ENCODE measurements at regions not wholly inside any gene's neighbourhood (a gene's known extent, or its start where the extent isn't known, plus 50 kb on each side); places are given as distances from the start of the nearest gene placed in this dataset.

- FAIRE-seq (no peak), DNase-seq (ENCODE audit: extremely low spot score, insufficient read length, low read depth) (no peak)
Measured at GRCh38 chr5:92514896-92515295, 1066.1 kb downstream of the NR2F1-AS1 start.

DNA sequence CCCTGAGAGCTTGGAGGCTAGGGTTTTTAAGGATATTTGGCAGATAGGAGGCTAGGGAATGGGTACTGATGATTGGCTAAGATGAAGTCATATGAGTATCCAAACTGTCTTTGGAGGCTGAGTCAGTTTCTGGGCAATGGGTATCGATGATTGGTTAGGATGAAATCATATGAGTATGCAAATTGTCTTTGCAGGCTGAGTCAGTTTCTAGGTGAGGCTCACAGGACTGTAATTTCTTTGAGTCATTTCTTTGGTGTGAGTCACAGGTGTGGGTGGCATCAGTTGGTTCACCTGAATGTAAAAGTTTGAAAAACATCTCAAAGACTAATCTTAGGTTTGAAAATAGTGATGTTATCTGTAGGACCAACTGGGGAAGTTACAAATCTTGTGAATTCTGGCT, 1068.0 kb downstream of the NR2F1-AS1 start:
- FAIRE-seq (no peak), DNase-seq (ENCODE audit: extremely low spot score, insufficient read length, low read depth) (no peak)

- DNase-seq (ENCODE audit: extremely low spot score, insufficient read length, low read depth): no peak
- no peak for FAIRE-seq
Measured at GRCh38 chr5:92508271-92508670, 1072.7 kb downstream of the NR2F1-AS1 start.

- no peak for DNase-seq (ENCODE audit: extremely low spot score, insufficient read length, low read depth)
Measured at GRCh38 chr5:92505925-92506324, 1075.1 kb downstream of the NR2F1-AS1 start.

GRCh38 chr5:92505145-92505544, 1075.9 kb downstream of the NR2F1-AS1 start:
- no peak for FAIRE-seq

More at GRCh38 chr5:92505925-92506324, 1075.1 kb downstream of the NR2F1-AS1 start:
- no peak for FAIRE-seq

DNA sequence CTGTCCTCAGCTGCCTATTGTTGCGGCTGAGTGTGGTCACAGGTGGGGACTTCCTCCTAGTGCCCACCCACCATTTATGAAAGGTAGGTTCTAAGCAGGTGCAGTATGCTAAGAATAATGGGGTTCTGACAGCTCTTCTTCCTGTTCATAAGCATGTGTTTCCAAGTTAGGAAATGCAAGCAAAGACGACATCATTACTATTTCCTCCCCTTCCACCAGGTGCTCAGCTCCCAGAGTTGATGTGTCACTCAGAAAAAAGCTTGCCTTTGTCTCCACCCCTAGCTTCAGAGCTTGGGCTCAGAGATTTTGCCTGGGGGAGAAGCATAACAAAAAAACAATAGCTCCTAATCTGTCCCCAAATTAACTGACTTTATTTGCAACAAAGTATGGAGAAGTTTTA, 1076.7 kb downstream of the NR2F1-AS1 start:
- FAIRE-seq (no peak), DNase-seq (ENCODE audit: extremely low spot score, insufficient read length, low read depth) (no peak)

More at GRCh38 chr5:92505145-92505544, 1075.9 kb downstream of the NR2F1-AS1 start:
- DNase-seq (ENCODE audit: extremely low spot score, insufficient read length, low read depth): no peak

DNA sequence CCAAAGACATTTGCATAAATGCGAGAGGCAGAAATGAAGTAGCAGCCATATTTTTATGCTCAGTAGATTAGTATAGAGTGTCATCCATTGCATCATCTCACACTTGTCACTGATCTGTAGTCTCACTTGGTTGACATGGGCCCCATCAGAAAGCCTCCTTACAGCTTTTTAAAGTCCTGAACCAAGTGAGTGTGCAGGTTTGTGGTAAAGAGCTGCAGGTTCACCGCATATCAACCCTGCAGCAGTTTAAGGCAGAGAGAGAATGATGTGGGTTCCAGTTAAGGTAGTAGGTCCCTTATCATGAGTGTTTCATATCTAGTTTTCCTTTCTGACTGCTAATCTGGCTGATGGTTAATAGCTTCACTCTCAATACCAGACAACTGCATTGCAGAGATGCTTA, 1080.3 kb downstream of the NR2F1-AS1 start:
- DNase-seq (ENCODE audit: extremely low spot score, insufficient read length, low read depth) (no peak), FAIRE-seq (no peak)

DNA sequence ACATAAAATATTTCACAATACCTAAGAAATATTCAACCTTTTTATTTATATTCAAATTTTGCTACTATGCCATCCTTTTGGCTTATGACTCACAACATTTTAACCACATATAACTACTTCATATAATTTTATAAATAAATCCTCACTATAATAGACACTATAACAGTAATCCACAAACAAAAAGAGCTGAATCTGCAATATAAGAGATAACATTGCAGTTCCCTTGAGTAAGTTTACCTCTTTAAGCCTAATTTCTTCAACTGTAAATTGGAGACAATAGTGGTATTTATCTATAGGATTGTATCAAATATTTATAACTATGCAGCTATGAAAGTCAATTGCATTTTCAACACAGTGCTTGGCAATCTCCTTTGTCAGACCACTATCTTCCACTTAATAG, 1084.5 kb downstream of the NR2F1-AS1 start:
- no peak for DNase-seq (ENCODE audit: extremely low spot score, insufficient read length, low read depth)
- FAIRE-seq: no peak

GRCh38 chr5:92494508-92494907, 1086.5 kb downstream of the NR2F1-AS1 start:
- FAIRE-seq (no peak), DNase-seq (ENCODE audit: extremely low spot score, insufficient read length, low read depth) (no peak)

GRCh38 chr5:92492908-92493307, 1088.1 kb downstream of the NR2F1-AS1 start:
- DNase-seq (ENCODE audit: extremely low spot score, insufficient read length, low read depth) (no peak), FAIRE-seq (no peak)

DNA sequence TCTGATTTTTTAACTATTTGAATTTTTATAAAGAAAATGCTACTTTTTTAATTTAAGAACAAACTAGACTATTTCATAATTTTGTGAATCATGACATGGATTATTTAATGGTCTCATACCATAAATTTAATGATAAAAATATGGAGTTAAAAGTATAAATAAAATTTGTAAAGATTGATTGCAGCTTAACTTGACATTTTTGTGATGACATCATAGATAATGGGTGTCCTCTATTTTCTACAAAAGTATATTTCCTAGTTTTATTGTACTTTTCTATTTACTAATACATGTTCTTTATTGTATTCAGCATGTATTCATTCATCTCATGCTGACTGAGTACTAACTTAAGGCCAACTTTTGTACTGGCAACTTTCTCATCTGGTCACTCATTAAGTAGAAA, 1096.5 kb downstream of the NR2F1-AS1 start:
- FAIRE-seq: no peak
- no peak for DNase-seq (ENCODE audit: extremely low spot score, insufficient read length, low read depth)

DNA sequence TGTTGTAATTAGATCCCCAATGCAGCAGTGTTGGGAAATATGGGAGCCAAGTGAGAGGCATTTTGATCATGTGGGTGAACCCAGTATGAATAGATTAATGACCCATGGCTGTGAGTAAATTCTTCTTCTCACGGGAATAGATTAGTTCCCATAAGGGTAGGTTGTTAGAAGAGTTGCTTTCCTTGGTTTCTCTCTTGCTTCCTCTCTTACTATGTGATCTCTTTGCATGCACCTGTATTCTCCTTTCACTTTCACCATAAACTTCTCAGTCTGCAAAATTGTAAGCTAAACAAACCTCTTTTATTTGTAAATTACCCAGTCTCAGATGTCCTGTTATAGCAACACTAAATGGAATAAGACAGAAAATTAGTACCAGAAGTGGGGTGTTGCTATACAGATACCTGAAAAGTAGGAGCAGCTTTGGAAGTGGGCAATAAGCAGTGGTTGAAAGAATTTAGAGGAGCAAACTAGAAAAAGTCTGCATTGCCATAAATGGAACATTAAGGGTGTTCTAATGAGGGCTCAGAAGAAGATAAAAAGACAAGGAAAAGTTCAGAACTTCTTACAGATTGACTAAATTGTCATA, 1090.0 kb upstream of the ARRDC3 start:
- FAIRE-seq (no peak), DNase-seq (ENCODE audit: extremely low spot score, insufficient read length, low read depth) (no peak)

- FAIRE-seq: no peak
- DNase-seq (ENCODE audit: extremely low spot score, insufficient read length, low read depth): no peak
Measured at GRCh38 chr5:92471861-92472260, 1088.7 kb upstream of the ARRDC3 start.

DNA sequence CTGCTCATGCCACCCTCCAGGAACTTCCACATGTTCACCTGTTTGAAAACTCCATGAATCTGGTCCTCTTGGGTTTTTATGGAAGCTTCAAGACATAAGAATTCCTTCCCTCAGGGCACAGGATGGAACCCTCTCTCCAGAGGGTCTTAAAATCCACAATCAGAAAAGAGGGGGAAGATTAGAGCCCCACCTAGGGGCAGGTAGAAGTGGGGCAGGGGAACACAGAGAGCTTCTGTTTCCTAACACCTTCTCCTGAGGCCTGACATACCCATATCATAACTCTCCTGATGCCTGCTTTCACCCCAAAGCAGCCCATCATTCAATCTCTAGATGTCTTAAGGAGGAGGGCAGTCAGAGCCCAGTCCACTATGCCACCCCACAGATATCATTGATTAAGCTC, 1087.7 kb upstream of the ARRDC3 start:
- no peak for FAIRE-seq

GRCh38 chr5:92468295-92468694, 1085.2 kb upstream of the ARRDC3 start:
- no peak for FAIRE-seq
- DNase-seq (ENCODE audit: extremely low spot score, insufficient read length, low read depth): no peak

More for the DNA sequence above, 1087.7 kb upstream of the ARRDC3 start:
- DNase-seq (ENCODE audit: extremely low spot score, insufficient read length, low read depth): no peak

DNA sequence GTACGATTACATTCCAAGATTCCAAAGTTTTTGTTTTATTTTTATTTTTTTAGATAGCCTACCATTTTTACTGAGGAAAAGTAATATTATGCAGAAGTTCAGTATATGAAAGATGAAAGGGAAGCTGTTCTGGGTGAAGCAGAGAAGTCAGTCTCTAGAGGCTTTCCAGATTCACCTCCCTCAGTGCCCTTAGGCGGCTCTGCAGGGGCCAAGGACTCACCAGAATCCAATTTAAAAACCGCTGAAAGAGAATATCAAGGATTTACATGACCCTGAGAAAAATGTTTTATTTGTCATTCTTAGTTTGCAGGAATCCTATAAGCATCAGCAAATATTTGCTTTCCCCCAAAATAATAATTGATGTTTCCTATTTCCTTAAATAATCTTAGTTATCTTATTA, 1084.6 kb upstream of the ARRDC3 start:
- DNase-seq (ENCODE audit: extremely low spot score, insufficient read length, low read depth): no peak

DNA sequence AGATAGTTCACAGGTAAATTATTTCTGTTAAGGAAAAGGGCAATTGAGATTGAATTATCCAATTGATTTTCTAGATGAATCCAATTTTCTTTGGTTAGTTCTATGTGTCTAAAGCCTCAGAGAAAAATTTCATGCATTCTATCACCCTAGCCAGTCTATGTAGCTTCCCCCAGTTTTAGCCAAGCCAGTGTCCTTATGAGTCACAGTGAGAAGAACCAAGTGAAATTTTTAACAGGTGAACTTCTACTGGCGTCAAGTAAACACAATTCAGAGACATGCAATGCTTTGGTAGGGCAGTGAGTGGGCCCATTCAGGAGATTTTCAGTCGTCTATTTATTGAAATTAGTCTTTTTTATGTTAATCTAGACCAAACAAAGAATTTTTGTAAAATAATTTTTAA, 1077.4 kb upstream of the ARRDC3 start:
- FAIRE-seq: no peak
- DNase-seq (ENCODE audit: extremely low spot score, insufficient read length, low read depth): no peak

More for the DNA sequence above, 1084.6 kb upstream of the ARRDC3 start:
- FAIRE-seq: no peak

DNA sequence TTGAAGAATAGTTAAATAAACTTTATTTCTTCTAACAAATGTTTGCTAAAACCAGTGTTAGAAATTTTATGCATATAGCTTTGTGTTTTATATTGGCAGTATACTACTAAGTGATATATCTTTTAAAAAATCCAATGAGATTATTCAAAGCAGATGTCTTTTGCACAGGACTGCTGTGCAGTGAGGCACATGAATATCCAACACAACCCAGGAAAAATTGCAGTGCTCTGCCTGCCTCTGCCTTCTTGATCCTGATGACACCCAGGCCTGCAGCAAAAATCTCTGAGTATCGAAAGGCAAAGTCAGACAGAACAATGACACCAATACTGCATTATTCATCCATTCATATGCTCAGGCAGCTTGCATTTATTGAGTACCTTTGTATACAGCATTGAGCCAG, 1076.5 kb upstream of the ARRDC3 start:
- no peak for FAIRE-seq
- DNase-seq (ENCODE audit: extremely low spot score, insufficient read length, low read depth): no peak

DNA sequence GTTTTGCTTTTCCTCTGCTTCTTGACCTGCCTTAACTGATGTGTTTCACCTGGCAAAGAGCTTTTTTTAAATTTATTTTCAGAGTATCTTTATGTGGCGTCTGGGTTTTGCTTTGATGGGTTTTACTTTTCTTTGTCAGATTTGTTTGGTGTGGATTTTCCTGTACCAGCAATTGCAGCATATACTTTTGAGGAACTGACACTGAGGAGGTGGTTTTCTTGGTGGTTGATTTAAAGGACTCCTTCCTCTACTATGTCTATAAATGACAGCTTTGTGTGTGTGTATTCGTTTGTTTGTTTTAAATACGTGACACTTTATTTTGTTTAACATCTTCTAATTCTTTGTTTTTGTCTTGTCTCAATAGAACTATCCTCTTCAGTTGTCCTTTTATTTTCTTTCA, 1071.9 kb upstream of the ARRDC3 start:
- DNase-seq (ENCODE audit: extremely low spot score, insufficient read length, low read depth) (peak; percentile 5), FAIRE-seq (peak; percentile 46)

DNA sequence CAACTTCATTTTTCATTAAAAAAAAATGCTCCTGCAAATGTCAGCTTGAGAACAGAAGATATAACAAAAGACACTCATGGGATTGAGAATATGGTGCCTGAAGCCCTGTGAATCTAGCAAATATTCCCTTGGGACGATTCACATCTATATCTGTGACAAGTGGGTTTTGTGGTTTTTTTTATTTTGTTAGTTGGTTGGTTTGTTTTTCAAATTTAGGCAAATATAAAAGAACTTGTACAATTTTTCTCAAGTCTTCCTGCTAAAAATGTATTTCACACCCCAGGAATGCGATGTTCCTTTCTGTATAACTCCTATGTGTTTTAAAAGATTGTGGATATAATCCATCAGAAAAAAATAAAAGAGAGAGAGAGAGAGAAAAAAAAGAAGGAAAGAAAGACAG, 1061.8 kb upstream of the ARRDC3 start:
- no peak for FAIRE-seq
- DNase-seq (ENCODE audit: extremely low spot score, insufficient read length, low read depth): no peak

- FAIRE-seq: no peak
- no peak for DNase-seq (ENCODE audit: extremely low spot score, insufficient read length, low read depth)
Measured at GRCh38 chr5:92435781-92436180, 1052.7 kb upstream of the ARRDC3 start.

GRCh38 chr5:92429646-92430045, 1046.5 kb upstream of the ARRDC3 start:
- DNase-seq (ENCODE audit: extremely low spot score, insufficient read length, low read depth) (no peak), FAIRE-seq (no peak)
